ENCODE measurements at regions not wholly inside any gene's neighbourhood (a gene's known extent, or its start where the extent isn't known, plus 50 kb on each side); places are given as distances from the start of the nearest gene placed in this dataset.

DNA sequence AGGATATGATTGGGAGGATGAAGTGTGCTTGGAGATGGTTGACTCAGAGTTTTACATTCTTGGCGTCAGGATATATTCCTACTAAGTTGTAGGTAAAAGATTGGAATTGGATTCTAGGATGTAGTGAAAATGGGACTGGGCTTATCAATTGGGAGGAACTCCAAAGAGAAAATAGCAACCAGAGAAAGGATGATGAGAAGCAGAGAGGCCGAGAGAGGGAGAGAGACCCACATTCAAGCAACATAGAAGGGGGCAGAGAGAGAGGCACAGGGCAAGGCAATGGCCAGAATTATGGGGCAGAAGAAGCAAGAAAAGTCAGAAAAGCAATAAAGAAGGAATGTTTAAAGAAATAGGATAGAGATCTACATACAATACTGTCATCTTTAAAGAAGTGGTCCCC, 217.9 kb upstream of the ACTBL2 start:
- DNase-seq (ENCODE audit: extremely low spot score) = no peak
- TF ChIP-seq LEF1 (IDR thresholded peaks at IDR 0.05; ENCODE audit: borderline replicate concordance) = no peak
- TF ChIP-seq HDGF (IDR thresholded peaks at IDR 0.05; ENCODE audit: borderline replicate concordance) = no peak
- TF ChIP-seq, protein P1, sequence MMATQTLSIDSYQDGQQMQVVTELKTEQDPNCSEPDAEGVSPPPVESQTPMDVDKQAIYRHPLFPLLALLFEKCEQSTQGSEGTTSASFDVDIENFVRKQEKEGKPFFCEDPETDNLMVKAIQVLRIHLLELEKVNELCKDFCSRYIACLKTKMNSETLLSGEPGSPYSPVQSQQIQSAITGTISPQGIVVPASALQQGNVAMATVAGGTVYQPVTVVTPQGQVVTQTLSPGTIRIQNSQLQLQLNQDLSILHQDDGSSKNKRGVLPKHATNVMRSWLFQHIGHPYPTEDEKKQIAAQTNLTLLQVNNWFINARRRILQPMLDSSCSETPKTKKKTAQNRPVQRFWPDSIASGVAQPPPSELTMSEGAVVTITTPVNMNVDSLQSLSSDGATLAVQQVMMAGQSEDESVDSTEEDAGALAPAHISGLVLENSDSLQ (IDR thresholded peaks at IDR 0.05) = no peak
- TF ChIP-seq SUZ12 (IDR thresholded peaks at IDR 0.05) = no peak
- no peak for TF ChIP-seq ZNF384 (IDR thresholded peaks at IDR 0.05)
- no peak for TF ChIP-seq TARDBP (IDR thresholded peaks at IDR 0.05)
- no peak for TF ChIP-seq ARNT (IDR thresholded peaks at IDR 0.05)
- no peak for TF ChIP-seq L3MBTL2 (conservative IDR thresholded peaks at IDR 0.05)
- POLR2A ChIA-PET = no interaction called here
- CTCF ChIA-PET = no interaction called here

DNA sequence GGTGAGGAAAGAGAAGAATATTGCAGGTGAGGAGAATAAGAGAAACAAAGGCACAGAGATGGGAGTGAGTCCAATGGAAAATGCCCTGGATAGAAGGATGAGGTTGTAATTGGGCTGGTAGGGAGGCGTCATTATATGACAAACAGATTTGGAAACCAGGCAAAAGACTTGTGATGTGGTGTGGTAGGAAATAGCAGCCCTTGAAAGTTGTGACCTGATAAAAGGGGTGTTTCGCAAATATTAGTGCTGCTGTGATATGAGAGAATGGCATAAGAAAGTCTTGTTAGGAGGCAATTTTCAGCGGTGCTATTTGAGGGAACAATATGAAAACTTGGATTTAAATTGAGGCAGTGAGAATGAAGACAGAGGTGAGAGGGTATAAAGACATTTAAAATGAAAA, 217.5 kb upstream of the ACTBL2 start:
- TF ChIP-seq FOXA1 (IDR thresholded peaks at IDR 0.05) (no peak), HDGF (IDR thresholded peaks at IDR 0.05; ENCODE audit: borderline replicate concordance) (no peak), NFRKB (IDR thresholded peaks at IDR 0.05) (no peak), SP1 (IDR thresholded peaks at IDR 0.05) (no peak), TARDBP (IDR thresholded peaks at IDR 0.05) (no peak), ELF4 (IDR thresholded peaks at IDR 0.05) (no peak), BHLHE40 (IDR thresholded peaks at IDR 0.05; ENCODE audit: borderline replicate concordance) (no peak), FOXM1 (IDR thresholded peaks at IDR 0.05; ENCODE audit: borderline replicate concordance) (no peak), ZNF384 (IDR thresholded peaks at IDR 0.05) (no peak), FOXK2 (IDR thresholded peaks at IDR 0.05) (no peak), L3MBTL2 (conservative IDR thresholded peaks at IDR 0.05) (no peak), LEF1 (IDR thresholded peaks at IDR 0.05; ENCODE audit: borderline replicate concordance) (no peak), CTBP1 (IDR thresholded peaks at IDR 0.05; ENCODE audit: borderline replicate concordance) (no peak), ARNT (IDR thresholded peaks at IDR 0.05) (no peak), SUZ12 (IDR thresholded peaks at IDR 0.05) (no peak)
- TF ChIP-seq, protein P1 (IDR thresholded peaks at IDR 0.05) = no peak
- POLR2A ChIA-PET = no interaction called here
- CTCF ChIA-PET = no interaction called here
- DNase-seq (ENCODE audit: extremely low spot score) = no peak

DNA sequence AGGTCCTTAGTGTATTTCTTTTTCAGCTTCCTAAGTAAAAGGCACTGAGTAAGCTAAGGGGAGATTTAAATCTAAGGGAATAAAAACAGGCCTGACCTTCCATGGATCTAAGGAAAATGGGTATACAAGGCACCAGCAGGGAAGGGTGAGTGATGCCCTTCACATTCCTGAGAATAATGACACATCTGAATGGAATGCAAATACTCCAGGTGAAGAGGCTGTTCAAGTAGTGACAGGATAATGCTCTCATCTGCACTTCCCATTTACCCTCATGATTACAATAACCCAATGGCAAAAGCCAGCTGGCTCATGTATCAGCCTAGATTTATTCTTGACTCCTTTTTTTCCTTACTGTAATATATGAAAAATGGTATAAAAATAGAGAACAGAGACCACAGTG, 216.2 kb upstream of the ACTBL2 start:
- DNase-seq (ENCODE audit: extremely low spot score) = no peak
- ChIA-PET CTCF (no interaction called here), POLR2A (no interaction called here)
- no peak for TF ChIP-seq FOXA1 (IDR thresholded peaks at IDR 0.05)
- no peak for TF ChIP-seq ELF4 (IDR thresholded peaks at IDR 0.05)
- TF ChIP-seq L3MBTL2 (conservative IDR thresholded peaks at IDR 0.05) = no peak
- no peak for TF ChIP-seq CTBP1 (IDR thresholded peaks at IDR 0.05; ENCODE audit: borderline replicate concordance)
- no peak for TF ChIP-seq FOXK2 (IDR thresholded peaks at IDR 0.05)
- TF ChIP-seq ARNT (IDR thresholded peaks at IDR 0.05) = no peak
- no peak for TF ChIP-seq FOXM1 (IDR thresholded peaks at IDR 0.05; ENCODE audit: borderline replicate concordance)
- TF ChIP-seq LEF1 (IDR thresholded peaks at IDR 0.05; ENCODE audit: borderline replicate concordance) = no peak
- no peak for TF ChIP-seq SP1 (IDR thresholded peaks at IDR 0.05)
- TF ChIP-seq NFRKB (IDR thresholded peaks at IDR 0.05) = no peak
- no peak for TF ChIP-seq ZNF384 (IDR thresholded peaks at IDR 0.05)
- no peak for TF ChIP-seq BHLHE40 (IDR thresholded peaks at IDR 0.05; ENCODE audit: borderline replicate concordance)
- no peak for TF ChIP-seq HDGF (IDR thresholded peaks at IDR 0.05; ENCODE audit: borderline replicate concordance)
- no peak for TF ChIP-seq TARDBP (IDR thresholded peaks at IDR 0.05)
- TF ChIP-seq, protein P1 (IDR thresholded peaks at IDR 0.05) = no peak
- TF ChIP-seq SUZ12 (IDR thresholded peaks at IDR 0.05) = no peak

DNA sequence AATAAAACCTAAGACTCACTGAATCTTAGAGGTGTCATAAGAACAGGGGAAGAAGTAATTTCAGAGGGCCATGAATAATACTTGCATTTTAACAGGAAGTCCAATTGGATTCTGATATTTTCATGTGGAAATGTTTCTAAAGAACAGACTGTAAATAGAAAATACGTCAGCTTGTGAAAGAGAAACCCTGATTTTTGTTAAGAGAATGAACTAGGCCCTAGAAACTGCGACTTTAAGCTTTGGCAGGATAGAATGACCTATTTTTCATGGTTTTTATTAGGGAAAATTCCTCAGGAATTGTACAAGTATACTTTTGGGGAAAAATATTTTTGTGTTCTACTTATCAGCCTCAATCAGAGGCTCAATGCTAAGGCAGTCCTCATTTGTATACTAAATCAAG, 215.5 kb upstream of the ACTBL2 start:
- no peak for DNase-seq (ENCODE audit: extremely low spot score)
- POLR2A ChIA-PET = no interaction called here
- no peak for TF ChIP-seq FOXM1 (IDR thresholded peaks at IDR 0.05; ENCODE audit: borderline replicate concordance)
- no peak for TF ChIP-seq TARDBP (IDR thresholded peaks at IDR 0.05)
- no peak for TF ChIP-seq LEF1 (IDR thresholded peaks at IDR 0.05; ENCODE audit: borderline replicate concordance)
- no peak for TF ChIP-seq BHLHE40 (IDR thresholded peaks at IDR 0.05; ENCODE audit: borderline replicate concordance)
- TF ChIP-seq HDGF (IDR thresholded peaks at IDR 0.05; ENCODE audit: borderline replicate concordance) = no peak
- TF ChIP-seq CTBP1 (IDR thresholded peaks at IDR 0.05; ENCODE audit: borderline replicate concordance) = no peak
- TF ChIP-seq, protein P1 (IDR thresholded peaks at IDR 0.05) = no peak
- TF ChIP-seq FOXK2 (IDR thresholded peaks at IDR 0.05) = no peak
- no peak for TF ChIP-seq NFRKB (IDR thresholded peaks at IDR 0.05)
- no peak for TF ChIP-seq FOXA1 (IDR thresholded peaks at IDR 0.05)
- no peak for TF ChIP-seq SP1 (IDR thresholded peaks at IDR 0.05)
- no peak for TF ChIP-seq ELF4 (IDR thresholded peaks at IDR 0.05)
- TF ChIP-seq ARNT (IDR thresholded peaks at IDR 0.05) = no peak
- no peak for TF ChIP-seq ZNF384 (IDR thresholded peaks at IDR 0.05)
- TF ChIP-seq SUZ12 (IDR thresholded peaks at IDR 0.05) = no peak
- TF ChIP-seq L3MBTL2 (conservative IDR thresholded peaks at IDR 0.05) = no peak
- CTCF ChIA-PET = no interaction called here

DNA sequence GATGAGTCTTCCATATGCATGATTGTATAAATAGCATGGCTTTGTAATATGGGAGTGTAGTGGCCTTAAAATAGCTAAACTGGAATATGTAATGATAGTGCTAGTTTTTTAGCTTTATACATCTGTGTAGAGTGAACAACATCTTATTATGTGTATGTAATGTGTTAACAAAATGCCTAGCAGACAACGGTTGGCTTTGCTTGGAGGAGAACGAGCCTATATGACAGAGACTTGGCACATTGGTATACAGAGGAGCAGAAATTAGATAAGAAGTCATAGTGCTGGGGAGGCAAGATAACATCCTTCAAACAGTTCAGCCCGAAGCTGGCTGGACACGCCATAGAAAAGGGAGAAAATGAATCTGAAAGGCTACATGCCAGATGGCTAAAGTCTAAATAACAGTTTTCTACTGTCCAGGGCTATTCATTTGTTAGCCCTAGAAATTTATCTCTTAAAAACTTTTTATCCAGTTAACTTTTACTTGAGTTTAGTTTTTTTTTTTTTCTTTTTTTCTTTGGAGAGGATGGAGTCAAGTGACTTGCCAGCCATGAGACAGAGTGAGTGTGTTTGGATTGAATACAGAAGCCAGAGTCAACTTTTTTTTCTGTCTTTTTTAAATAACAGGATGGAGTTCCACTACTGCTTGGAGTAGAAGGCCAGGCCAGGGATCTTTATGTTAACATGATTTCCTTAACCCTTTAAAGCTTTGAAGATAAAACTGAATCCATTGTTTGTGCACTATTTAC, 214.4 kb upstream of the ACTBL2 start:
- CTCF ChIA-PET = no interaction called here
- TF ChIP-seq LEF1 (IDR thresholded peaks at IDR 0.05; ENCODE audit: borderline replicate concordance) (no peak), FOXA1 (IDR thresholded peaks at IDR 0.05) (no peak)
- DNase-seq (ENCODE audit: extremely low spot score) = no peak
- POLR2A ChIA-PET = no interaction called here
